ENCODE measurements at regions not wholly inside any gene's neighbourhood (a gene's known extent, or its start where the extent isn't known, plus 50 kb on each side); places are given as distances from the start of the nearest gene placed in this dataset.

- TF ChIP-seq ATF1 (CRISPR knock-in tag; IDR thresholded peaks at IDR 0.05) (no peak), ZNF532 (CRISPR knock-in tag; IDR thresholded peaks at IDR 0.05; ENCODE audit: borderline replicate concordance) (no peak), CTCF (IDR thresholded peaks at IDR 0.05) (no peak), USF2 (CRISPR knock-in tag; IDR thresholded peaks at IDR 0.05) (no peak), SP1 (CRISPR knock-in tag; conservative IDR thresholded peaks at IDR 0.05) (no peak), MLX (CRISPR knock-in tag; IDR thresholded peaks at IDR 0.05) (no peak)
Measured at GRCh38 chr1:181910905-181911304, 150.6 kb downstream of the ZNF648 start.

Measured in WTC11 (cell line).